ENCODE measurements at regions not wholly inside any gene's neighbourhood (a gene's known extent, or its start where the extent isn't known, plus 50 kb on each side); places are given as distances from the start of the nearest gene placed in this dataset.
"Not testable (repeated sequence)": the region's sequence is repeated elsewhere in the genome, so short reads cannot be mapped to it uniquely, and the experiment has no call there.

DNA sequence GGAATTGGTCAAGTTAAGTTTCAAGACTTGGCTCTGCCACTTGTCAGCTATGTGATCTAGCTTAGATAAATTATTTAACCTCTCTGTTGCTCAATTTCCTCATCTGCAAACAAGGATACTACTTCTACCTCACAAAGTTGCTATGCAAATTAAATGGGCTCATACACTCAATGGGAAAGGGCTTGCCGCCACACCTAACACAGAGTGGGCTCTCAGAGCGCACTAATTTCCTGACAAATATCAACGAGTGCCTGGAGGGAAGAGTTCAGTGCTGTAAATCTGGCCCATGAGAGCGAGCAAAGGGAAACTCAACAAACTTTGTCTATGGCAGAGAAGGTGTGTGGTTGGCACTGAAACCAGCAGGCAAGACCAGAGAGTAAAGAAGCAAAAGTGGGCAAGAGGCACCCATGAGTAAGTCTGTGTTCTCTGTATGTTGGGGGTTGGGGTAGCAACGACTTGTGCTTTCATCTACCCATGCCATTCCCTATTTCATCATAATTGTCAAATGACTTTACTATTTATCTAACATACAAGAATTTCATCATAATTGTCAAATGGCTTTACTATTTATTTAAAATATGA, 60.7 kb upstream of the PHF21A start:
- DNase-seq: no peak

GRCh38 chr11:46181387-46181786, 60.1 kb upstream of the PHF21A start:
- no peak for DNase-seq

DNA sequence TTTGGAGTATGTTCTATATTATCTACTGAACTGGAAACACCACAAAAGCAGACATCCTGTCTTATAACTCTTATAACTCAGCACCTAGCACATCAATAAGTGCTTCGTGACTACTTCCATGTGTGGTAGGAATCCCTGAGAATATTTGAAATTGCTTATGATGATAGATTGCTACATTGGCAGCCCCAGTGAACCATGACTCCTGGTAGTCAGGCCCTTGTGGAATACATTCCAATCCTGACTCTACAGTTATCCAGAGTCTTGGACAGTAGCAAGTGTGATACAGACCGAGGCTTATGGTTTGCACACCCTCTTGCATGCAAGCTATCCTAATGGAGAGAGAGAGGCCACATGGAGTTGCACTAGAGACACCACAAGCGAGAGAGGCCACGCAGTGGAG, 59.5 kb upstream of the PHF21A start:
- DNase-seq: no peak

GRCh38 chr11:46178513-46178912, 57.3 kb upstream of the PHF21A start:
- DNase-seq: no peak

DNA sequence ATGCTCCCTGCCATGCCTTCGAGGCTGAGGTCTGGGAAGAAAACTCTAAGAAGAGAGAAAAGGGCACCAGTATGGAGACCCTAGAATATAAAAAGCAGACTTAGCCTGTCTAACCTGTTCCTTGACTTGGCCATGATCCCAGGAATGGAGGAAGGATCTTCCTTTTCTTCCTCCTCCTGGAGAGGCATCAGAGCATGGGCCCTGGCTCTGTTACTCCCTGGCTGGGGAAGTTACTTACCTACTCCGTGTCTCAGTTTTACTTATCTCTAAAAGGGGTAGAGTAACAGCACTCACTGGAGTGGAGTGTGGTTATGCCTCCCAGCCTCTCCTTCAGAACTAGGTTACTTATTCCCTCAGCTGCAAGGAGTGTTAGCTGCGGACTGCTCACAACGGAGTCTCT, 55.2 kb upstream of the PHF21A start:
- DNase-seq: no peak

DNA sequence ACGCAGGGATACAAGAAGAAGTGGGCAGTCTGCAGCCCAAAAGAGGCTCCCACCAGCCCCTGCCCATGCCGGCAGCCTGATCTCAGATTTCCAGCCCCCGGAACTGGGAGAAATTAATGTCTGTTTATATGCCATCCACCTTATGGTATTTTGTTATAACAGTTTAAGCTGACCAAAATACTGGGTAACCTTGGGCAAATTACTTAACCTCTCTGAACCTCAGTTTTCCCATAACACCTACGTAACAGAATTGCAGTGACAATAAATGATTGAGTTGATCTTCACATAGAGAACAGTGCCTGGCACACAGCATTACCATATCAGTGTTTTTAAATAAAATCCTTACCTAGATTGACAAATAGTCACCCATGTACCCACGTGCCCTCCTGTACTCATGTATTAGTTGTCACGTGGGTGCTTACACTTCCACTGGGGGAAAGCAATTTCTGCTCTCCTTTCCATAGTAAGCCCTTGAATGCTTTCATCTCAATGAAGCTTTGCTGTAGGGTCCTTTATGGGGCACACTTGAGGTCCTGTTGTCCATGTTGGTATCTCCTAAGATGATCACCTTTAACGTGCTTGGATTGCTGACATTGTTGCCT, 54.2 kb upstream of the PHF21A start:
- DNase-seq: no peak

DNA sequence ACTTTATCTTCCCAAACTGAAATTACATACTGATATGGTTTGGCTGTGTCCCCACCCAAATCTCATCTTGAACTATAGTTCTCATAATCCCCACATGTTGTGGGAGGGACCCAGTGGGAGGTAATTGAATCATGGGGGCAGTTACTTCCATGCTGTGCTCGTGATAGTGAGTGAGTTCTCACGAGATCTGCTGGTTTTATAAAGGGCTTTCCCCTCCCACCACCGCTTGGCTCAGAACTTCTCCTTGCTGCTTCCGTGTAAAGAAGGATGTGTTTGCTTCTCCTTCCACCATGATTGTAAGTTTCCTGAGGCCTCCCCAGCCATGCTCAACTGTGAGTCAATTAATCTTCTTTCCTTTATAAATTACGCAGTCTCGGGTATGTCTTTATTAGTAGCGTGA, 50.4 kb upstream of the PHF21A start:
- DNase-seq: not testable (repeated sequence)

All from CD4-positive, alpha-beta T cell treated with Interleukin-15 for 1 hour (primary cell).